CD4-positive, alpha-beta T cell treated with Interleukin-4 for 1 hour (primary cell): ENCODE measurements at regions not wholly inside any gene's neighbourhood (a gene's known extent, or its start where the extent isn't known, plus 50 kb on each side); places are given as distances from the start of the nearest gene placed in this dataset.
A peak's percentile ranks its signal among the peaks of the same experiment; 100 is the strongest.
"Not testable (repeated sequence)": the region's sequence is repeated elsewhere in the genome, so short reads cannot be mapped to it uniquely, and the experiment has no call there.

Experiments
- DNase-seq, 2 donors: peaks; one replicate each; pipeline ENCODE4 v3.0.0-alpha.2; 2020 to 2022

- DNase-seq, result no peak
Observed at GRCh38 chr13:59270327-59270726, 893.4 kb downstream of the DIAPH3 start.

GRCh38 chr13:59274958-59275727, 888.6 kb downstream of the DIAPH3 start:
- no peak for DNase-seq

DNA sequence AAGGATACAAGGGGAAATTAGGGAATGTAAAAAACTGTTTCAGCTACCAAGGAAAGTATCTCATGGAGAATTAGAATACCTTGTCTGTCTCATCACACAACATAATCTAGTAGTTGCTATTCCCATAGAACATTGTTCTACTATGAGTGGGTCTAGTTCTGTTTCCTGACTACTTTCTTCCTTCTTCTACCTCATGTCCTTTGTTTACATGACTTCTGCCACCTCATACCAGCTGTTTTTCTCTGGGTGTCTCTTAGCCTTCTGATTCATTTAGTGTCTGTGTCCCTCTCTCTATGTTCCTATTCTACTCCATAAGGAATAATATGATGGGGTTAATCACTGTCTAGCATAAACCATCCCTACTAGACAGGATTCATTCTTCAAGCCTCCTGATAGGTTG, 887.3 kb downstream of the DIAPH3 start:
- no peak for DNase-seq

GRCh38 chr13:59277106-59277505, 886.6 kb downstream of the DIAPH3 start:
- DNase-seq, result no peak

GRCh38 chr13:59279028-59279427, 884.7 kb downstream of the DIAPH3 start:
- DNase-seq, result no peak

DNA sequence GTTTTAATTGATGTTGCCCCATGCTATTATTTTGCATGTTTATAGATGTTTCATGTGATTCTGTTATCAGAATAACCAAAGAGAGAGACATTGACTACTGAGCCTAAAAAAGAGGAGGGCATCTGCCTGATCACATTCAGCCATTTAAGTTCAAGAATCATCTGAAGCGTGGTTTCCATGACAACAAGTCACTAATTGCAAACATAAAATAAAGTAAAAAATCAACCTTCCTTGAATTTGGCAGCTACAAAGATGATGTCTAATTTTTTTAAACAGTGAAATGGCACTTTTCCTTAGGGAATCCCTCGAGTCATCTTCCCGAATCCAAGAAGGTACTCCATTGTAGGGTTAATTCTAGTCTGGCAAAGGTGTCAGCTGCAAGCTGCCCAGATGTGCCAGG, 884.2 kb downstream of the DIAPH3 start:
- no peak for DNase-seq

GRCh38 chr13:59280297-59280696, 883.4 kb downstream of the DIAPH3 start:
- no peak for DNase-seq

DNA sequence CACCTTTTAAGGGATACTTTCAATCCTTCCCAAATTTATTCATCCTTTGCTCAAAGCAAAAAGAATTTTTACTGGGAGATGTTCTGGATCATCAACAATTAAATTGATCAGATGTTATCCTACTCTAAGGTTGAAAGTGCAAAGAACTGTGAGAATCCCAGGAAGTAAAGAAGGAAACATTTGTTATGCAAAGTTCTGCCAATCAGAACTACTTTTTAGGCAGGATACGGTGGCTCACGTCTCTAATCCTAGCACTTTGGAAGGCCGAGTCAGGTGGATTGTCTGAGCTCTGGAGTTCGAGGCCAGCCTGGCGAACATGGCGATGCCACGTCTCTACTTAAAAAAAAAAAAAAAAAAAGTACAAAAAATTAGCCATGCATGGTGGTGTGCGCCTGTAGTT, 882.3 kb downstream of the DIAPH3 start:
- DNase-seq, result no peak

GRCh38 chr13:59292240-59292639, 871.5 kb downstream of the DIAPH3 start:
- DNase-seq, result not testable (repeated sequence)

DNA sequence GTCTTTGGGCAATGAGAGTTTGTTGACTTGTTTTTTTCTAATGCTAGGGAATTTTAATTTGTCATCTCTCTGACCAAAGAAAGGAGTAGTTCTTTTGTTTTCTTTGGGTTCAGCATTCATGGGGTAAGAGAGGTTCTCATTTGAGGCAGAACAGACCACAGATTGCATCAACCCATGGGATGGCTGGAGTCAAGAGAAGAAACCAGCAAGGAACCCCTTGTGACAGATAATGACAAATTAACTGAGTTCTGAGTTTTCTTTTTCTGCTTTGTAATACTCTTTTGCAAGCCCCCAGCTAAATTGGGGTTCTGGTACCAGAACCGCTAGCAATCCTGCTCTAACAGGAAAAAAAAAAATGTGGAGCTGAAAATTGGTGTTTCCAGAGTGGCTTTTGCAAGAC, 864.1 kb downstream of the DIAPH3 start:
- no peak for DNase-seq

GRCh38 chr13:59300355-59301173, 863.2 kb downstream of the DIAPH3 start:
- DNase-seq, result no peak

GRCh38 chr13:59301174-59301567, 862.6 kb downstream of the DIAPH3 start:
- no peak for DNase-seq

GRCh38 chr13:59303433-59303832, 860.3 kb downstream of the DIAPH3 start:
- no peak for DNase-seq

DNA sequence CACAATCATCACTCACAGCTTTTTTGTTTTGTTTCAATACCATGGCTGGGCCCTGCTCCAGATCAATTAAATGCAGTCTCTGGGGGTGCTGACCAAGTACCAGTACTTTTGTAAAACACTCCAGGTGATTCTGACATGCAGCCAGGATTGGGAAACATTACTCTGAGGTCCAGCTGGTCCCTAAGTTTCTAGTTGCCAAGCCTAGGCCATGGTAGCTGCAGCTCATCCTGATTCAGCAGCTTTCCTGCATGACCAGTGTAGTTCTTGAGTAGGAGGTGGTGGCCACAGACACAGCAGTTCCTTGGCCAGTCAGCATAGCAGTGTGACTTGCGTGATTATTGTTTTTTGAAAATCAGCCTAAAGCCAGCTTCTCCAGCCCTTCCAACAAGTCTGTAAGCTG, 859.1 kb downstream of the DIAPH3 start:
- DNase-seq, result no peak

- DNase-seq, result no peak
Observed at GRCh38 chr13:59305896-59306295, 857.8 kb downstream of the DIAPH3 start.

DNA sequence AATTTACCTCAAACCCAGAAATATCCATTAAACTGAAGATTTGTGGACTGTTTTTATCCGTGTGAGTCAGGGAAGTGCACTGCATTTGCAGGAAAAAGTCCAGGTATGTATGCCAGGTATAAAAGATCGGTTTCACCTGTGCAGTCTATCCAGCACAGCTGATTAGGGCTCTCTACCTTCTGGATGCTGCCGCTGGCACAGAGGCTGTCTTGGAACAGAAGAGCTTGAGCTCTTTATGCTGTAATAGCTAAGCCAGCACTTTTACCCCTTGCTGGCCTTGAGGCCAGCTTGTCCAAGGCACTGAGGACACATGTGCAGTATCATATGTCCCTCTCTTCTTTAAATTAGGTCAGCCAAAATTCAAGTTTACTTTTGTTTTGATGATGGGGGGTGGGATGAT, 851.0 kb downstream of the DIAPH3 start:
- no peak for DNase-seq

DNA sequence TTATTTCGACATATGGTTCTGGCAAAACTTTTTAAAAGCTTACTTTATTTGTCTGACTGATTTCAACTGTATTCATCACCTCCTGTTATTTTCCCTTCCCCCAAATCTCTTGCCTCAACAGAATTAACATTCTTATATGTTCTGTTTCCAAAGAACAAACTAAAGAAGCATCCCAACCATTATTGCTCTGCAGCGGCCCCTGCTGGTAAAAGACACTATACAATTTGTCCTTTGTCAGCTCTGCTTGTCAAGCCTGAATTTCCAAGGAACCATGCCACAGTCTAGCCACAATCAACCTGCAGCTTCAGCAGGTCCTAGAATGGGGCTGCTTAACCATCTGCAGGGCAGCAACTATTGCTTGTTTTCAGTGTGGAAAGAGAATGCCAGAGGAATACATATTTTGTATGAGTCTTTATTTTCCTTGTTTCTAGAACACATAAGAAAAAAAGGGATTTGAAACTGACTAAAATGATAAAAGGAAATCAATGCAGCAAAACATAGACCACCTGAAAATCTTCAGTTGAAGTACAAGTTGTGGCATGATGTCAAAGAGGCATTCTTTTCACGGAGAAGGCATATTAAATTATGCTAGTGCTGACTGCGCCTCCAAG, 845.3 kb downstream of the DIAPH3 start:
- DNase-seq, result peak; percentile 21 to 41

- no peak for DNase-seq
Observed at GRCh38 chr13:59319276-59319675, 844.5 kb downstream of the DIAPH3 start.

GRCh38 chr13:59320021-59320420, 843.7 kb downstream of the DIAPH3 start:
- no peak for DNase-seq

GRCh38 chr13:59324401-59324800, 839.3 kb downstream of the DIAPH3 start:
- DNase-seq, result not testable (repeated sequence)

GRCh38 chr13:59326717-59327116, 837.0 kb downstream of the DIAPH3 start:
- DNase-seq, result no peak

GRCh38 chr13:59330764-59331163, 833.0 kb downstream of the DIAPH3 start:
- DNase-seq, result no peak

- no peak for DNase-seq
Observed at GRCh38 chr13:59332966-59333365, 830.8 kb downstream of the DIAPH3 start.

GRCh38 chr13:59337070-59337469, 826.7 kb downstream of the DIAPH3 start:
- no peak for DNase-seq
